PC-3 (cell line): ENCODE measurements at regions not wholly inside any gene's neighbourhood (a gene's known extent, or its start where the extent isn't known, plus 50 kb on each side); places are given as distances from the start of the nearest gene placed in this dataset.

ENCODE experiments used
- ATAC-seq: fragments of 200-7000 bp; cut with Tn5 transposase; 2 replicates; pipeline ENCODE4 v1.9.1; 2020; ENCODE audit warnings: mild to moderate bottlenecking, moderate library complexity
- BruUV-seq: library from RNA; stranded (reverse); fragments of 400-500 nt; replicated peaks from 2 replicates; lab custom pipeline; 2021; lab: Mats Ljungman, UMichigan
- CTCF ChIA-PET: fragments of 300-600 bp; sonication (Branson Sonifier 250); formaldehyde crosslinking; loops from one replicate; lab custom pipeline; 2022; ENCODE audit warnings: antibody characterized with exemption; lab: Charles Lee
- POLR2A ChIA-PET: fragments of 300-600 bp; sonication (Branson Sonifier 250); formaldehyde crosslinking; loops from one replicate; lab custom pipeline; 2022; ENCODE audit warnings: antibody characterized with exemption; ENCODE audit not compliant: unreplicated experiment; lab: Charles Lee
- DNase-seq: peaks from one replicate; pipeline ENCODE4 v3.0.0-alpha.2; 2015
- H2AFZ ChIP-seq: fragments of 300-600 bp; sonication (generic); 2 replicates; pipeline ENCODE4 v1.6.0; 2016; ENCODE audit warnings: antibody characterized with exemption, low read length
- H3F3A ChIP-seq: fragments of 300-600 bp; sonication (generic); one replicate; pipeline ENCODE4 v1.6.0; 2017; ENCODE audit warnings: antibody characterized with exemption, low read length, control low read depth, mild to moderate bottlenecking; ENCODE audit not compliant: unreplicated experiment
- H3K27ac ChIP-seq: fragments of 300-600 bp; sonication (generic); 2 replicates; pipeline ENCODE4 v1.5.1; 2016; ENCODE audit warnings: mild to moderate bottlenecking, low read length
- H3K27me3 ChIP-seq: fragments of 300-600 bp; sonication (generic); 2 replicates; pipeline ENCODE4 v1.6.1; 2016; ENCODE audit warnings: low read length, mixed read lengths
- H3K36me3 ChIP-seq: fragments of 300-600 bp; sonication (generic); 2 replicates; pipeline ENCODE4 v1.6.1; 2016; ENCODE audit warnings: low read depth, mixed run types, low read length, mixed read lengths
- H3K4me1 ChIP-seq: fragments of 300-600 bp; sonication (generic); 2 replicates; pipeline ENCODE4 v1.5.1; 2016; ENCODE audit warnings: low read length; ENCODE audit not compliant: insufficient read depth
- H3K4me2 ChIP-seq: fragments of 300-600 bp; sonication (generic); 2 replicates; pipeline ENCODE4 v1.6.0; 2016; ENCODE audit warnings: low read length
- H3K4me3 ChIP-seq: fragments of 300-600 bp; sonication (generic); 2 replicates; pipeline ENCODE4 v1.5.1; 2016; ENCODE audit warnings: mild to moderate bottlenecking, low read length, mixed read lengths
- H3K79me2 ChIP-seq: fragments of 300-600 bp; sonication (generic); 2 replicates; pipeline ENCODE4 v1.6.1; 2017; ENCODE audit warnings: low read length, mixed read lengths
- H3K9ac ChIP-seq: fragments of 300-600 bp; sonication (generic); 2 replicates; pipeline ENCODE4 v1.6.0; 2016; ENCODE audit warnings: mild to moderate bottlenecking, low read length
- H3K9me2 ChIP-seq: fragments of 300-600 bp; sonication (generic); replicated peaks from 2 replicates; pipeline ENCODE4 v1.6.1; 2016; ENCODE audit warnings: mixed run types, low read length, mixed read lengths
- H3K9me3 ChIP-seq: fragments of 300-600 bp; sonication (generic); 2 replicates; pipeline ENCODE4 v1.6.1; 2016; ENCODE audit warnings: low read length, mixed read lengths
- H4K20me1 ChIP-seq: fragments of 300-600 bp; sonication (generic); 2 replicates; pipeline ENCODE4 v1.6.1; 2016; ENCODE audit warnings: low read length, mixed read lengths
- EZH2 ChIP-seq: fragments of 300-600 bp; sonication (generic); IDR thresholded peaks from one replicate; pipeline ENCODE4 v1.6.1; 2017; ENCODE audit warnings: antibody characterized with exemption, mild to moderate bottlenecking, low read length; ENCODE audit not compliant: unreplicated experiment
- EZH2phosphoT487 ChIP-seq: fragments of 300-600 bp; sonication (generic); IDR thresholded peaks from 2 replicates; pipeline ENCODE4 v1.6.1; 2018; ENCODE audit warnings: mild to moderate bottlenecking, antibody characterized with exemption, low read length, borderline replicate concordance
- intact Hi-C: fragments of 100-400 bp; cut with micrococcal nuclease; formaldehyde crosslinking; loops from 2 replicates; pipeline ENCODE4 v1.9.0; 2023
- TF ChIP-seq, protein P1 (sequence below): fragments of 300-600 bp; sonication (generic); conservative IDR thresholded peaks from 2 replicates; pipeline ENCODE4 v1.5.1; 2017; ENCODE audit warnings: antibody characterized with exemption, low read depth, mild to moderate bottlenecking, low read length

DNA sequence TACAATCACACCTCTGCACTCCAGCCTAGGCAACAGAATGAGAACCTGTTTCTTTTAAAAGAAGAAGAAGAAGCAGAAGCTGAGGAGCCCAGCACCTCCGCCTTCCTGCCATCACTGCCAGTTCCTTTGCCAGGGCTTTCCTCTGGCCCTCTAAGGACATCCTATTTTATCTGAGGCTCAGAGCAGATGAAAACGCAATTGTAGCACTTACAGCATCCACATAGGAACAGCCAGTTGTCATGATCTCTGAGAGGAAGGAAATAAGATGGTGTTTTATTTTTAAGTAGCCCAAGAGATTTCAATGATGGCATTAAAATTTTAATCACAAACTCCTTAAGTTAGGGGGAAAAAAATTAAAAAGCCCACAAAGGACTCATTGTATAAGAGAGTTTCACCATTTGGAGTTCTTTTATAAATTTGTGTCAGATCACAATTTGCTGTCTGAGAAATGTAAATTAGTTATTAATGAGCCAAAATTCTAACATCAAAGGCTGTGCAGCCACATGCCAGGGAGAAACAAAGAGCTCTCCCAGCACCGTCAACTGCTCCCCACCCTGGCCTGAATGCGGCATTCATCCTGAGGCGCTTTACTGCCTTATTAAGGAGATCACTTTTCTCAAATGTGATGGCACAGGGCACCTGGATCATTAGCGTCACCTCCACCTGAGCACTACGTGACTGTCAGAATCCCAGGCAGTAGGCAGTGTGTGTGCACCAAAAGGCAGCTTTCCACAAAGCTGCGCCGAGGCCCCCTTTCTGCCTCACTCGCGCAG, 393.0 kb downstream of the FOXO1 start:
- BruUV-seq, result no TSS peak
- Histone ChIP-seq H4K20me1 (no peaks in the 10 kb centered on the region), H3K27me3 (no peaks in the 10 kb centered on the region), H3K79me2 (no peaks in the 10 kb centered on the region), H3K9ac (no peak overlapping the region), H3K9me2 (no peaks in the 10 kb centered on the region), H3K4me1 (peaks cover 45% of the 10 kb centered on the region), H3K36me3 (no peaks in the 10 kb centered on the region), H3K27ac (peak overlapping the region; percentile 70), H3K4me3 (no peak overlapping the region), H2AFZ (no peak overlapping the region), H3F3A (peaks cover 5% of the 10 kb centered on the region), H3K4me2 (peak overlapping the region; percentile 60; the same call in 1 of the 2 replicates), H3K9me3 (no peaks in the 10 kb centered on the region)
- POLR2A ChIA-PET, result no interaction called here
- intact Hi-C loops, result loop anchor here (10.0 kb wide), 1 partner anchor 391 kb away; the partner anchor contains the start of gene FOXO1
- DNase-seq (no peak), ATAC-seq (no peak)
- CTCF ChIA-PET, result interaction anchor here (0.6 kb wide), 1 partner anchor 22 kb away, joined by 3 read pairs; no protein-coding TSS in a partner anchor
- TF ChIP-seq, protein P1, sequence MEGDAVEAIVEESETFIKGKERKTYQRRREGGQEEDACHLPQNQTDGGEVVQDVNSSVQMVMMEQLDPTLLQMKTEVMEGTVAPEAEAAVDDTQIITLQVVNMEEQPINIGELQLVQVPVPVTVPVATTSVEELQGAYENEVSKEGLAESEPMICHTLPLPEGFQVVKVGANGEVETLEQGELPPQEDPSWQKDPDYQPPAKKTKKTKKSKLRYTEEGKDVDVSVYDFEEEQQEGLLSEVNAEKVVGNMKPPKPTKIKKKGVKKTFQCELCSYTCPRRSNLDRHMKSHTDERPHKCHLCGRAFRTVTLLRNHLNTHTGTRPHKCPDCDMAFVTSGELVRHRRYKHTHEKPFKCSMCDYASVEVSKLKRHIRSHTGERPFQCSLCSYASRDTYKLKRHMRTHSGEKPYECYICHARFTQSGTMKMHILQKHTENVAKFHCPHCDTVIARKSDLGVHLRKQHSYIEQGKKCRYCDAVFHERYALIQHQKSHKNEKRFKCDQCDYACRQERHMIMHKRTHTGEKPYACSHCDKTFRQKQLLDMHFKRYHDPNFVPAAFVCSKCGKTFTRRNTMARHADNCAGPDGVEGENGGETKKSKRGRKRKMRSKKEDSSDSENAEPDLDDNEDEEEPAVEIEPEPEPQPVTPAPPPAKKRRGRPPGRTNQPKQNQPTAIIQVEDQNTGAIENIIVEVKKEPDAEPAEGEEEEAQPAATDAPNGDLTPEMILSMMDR, result no peak
- TF ChIP-seq EZH2phosphoT487, result no peak
- no peak for TF ChIP-seq EZH2

DNA sequence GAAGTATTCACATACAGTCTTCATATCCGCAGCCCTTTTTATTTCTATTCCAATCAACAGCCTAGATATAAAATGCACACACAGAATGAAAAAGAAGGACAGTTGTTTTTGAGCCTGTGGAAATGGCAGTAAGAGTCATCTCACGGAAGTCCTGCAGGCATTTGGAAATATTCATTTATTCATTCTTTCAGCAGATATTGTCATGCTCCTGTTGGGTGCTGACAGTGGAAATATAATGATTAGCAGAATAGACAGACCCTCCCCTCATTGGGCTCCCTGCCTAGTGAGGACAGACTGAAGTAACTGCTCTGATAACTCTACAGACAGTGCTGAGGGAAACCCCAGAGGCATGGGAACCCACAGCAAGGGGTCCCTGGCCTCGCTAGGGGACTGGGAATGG, 392.3 kb downstream of the FOXO1 start:
- Histone ChIP-seq H3K9me3 (no peaks in the 10 kb centered on the region), H3K27me3 (no peaks in the 10 kb centered on the region), H3K9ac (no peak overlapping the region), H2AFZ (no peak overlapping the region), H3K4me1 (peaks cover 45% of the 10 kb centered on the region), H3F3A (peaks cover 5% of the 10 kb centered on the region), H3K9me2 (no peaks in the 10 kb centered on the region), H4K20me1 (no peaks in the 10 kb centered on the region), H3K4me2 (no peak overlapping the region), H3K4me3 (no peak overlapping the region), H3K36me3 (no peaks in the 10 kb centered on the region), H3K79me2 (no peaks in the 10 kb centered on the region), H3K27ac (no peak overlapping the region)
- no peak for TF ChIP-seq EZH2phosphoT487
- intact Hi-C loops, result loop anchor here (10.0 kb wide), 1 partner anchor 391 kb away; the partner anchor contains the start of gene FOXO1
- DNase-seq (no peak), ATAC-seq (no peak)
- ChIA-PET CTCF (no interaction called here), POLR2A (no interaction called here)
- BruUV-seq, result no TSS peak

DNA sequence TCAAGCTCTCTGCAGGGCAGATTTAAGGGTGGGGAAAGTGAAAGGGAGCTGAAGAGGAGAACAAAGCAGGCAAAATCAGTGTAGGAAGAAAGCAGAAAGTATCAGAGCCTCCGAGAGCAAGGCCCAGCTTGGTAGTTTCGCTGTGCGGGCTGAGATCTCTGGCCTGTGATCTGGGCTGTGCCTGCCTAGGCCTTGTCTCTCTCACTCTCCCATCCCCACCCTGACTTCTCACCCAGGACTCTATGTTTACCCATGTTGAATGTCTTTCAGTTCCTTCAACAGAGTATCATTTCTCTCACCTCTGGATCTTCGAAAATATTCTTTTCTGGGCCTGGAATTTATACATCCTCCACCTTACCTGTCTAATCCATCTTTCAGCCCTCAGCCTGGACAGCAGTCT, 391.3 kb downstream of the FOXO1 start:
- no peaks in the 10 kb centered on the region for H3K9me2 ChIP-seq
- H3K9me3 ChIP-seq, result no peaks in the 10 kb centered on the region
- CTCF ChIA-PET, result no interaction called here
- peak overlapping the region; percentile 60 for H3K27ac ChIP-seq
- TF ChIP-seq, protein P1, result no peak
- TF ChIP-seq EZH2 (no peak), EZH2phosphoT487 (no peak)
- H3K27me3 ChIP-seq, result no peaks in the 10 kb centered on the region
- ATAC-seq (peak; percentile 7; the same call in 1 of the 2 replicates), DNase-seq (no peak)
- H3K4me1 ChIP-seq, result peaks cover 45% of the 10 kb centered on the region
- no TSS peak for BruUV-seq
- H3F3A ChIP-seq, result peaks cover 5% of the 10 kb centered on the region
- H3K4me2 ChIP-seq, result peak overlapping the region; percentile 54
- no peak overlapping the region for H3K4me3 ChIP-seq
- POLR2A ChIA-PET, result no interaction called here
- peak overlapping the region; percentile 18; the same call in 1 of the 2 replicates for H2AFZ ChIP-seq
- no peak overlapping the region for H3K9ac ChIP-seq
- no peaks in the 10 kb centered on the region for H4K20me1 ChIP-seq
- H3K36me3 ChIP-seq, result no peaks in the 10 kb centered on the region
- H3K79me2 ChIP-seq, result no peaks in the 10 kb centered on the region
- intact Hi-C loops, result loop anchor here (10.0 kb wide), 1 partner anchor 390 kb away; the partner anchor contains the start of gene FOXO1
